ENCODE measurements at regions not wholly inside any gene's neighbourhood (a gene's known extent, or its start where the extent isn't known, plus 50 kb on each side); places are given as distances from the start of the nearest gene placed in this dataset.
"Not testable (repeated sequence)": the region's sequence is repeated elsewhere in the genome, so short reads cannot be mapped to it uniquely, and the experiment has no call there.

DNA sequence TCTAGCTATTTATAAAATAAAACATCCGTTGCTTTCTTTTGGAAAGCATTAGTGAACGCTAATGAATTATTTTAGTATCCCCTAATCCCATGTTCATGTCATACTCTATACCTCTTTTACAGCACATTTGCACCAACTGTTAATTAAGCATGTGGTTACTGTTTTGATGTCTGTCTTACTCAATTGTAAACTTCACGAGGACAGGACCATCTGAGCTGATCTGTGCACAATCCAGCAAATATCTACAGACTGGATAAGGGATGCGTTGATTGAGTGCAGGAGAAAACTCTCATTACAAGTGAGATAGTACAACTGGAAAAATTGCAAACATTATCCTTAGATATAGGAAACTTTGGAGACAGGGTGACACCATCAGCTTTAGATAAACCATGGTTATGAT lies 201.1 kb downstream of the PCDH20 start:
- no peak for FAIRE-seq

DNA sequence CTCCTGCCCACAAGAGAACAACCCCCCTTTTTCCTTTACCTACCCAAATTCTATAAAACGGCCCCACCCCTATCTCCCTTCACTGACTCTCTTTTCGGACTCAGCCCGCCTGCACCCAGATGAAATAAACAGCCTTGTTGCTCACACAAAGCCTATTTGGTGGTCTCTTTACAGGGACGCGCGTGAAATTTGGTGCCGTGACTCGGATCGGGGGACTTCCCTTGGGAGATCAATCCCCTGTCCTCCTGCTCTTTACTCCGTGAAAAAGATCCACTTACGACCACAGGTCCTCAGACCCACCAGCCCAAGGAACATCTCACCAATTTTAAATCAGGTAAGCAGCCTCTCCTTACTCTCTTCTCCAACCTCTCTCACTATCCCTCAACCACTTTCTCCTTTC lies 209.8 kb downstream of the PCDH20 start:
- not testable (repeated sequence) for FAIRE-seq

DNA sequence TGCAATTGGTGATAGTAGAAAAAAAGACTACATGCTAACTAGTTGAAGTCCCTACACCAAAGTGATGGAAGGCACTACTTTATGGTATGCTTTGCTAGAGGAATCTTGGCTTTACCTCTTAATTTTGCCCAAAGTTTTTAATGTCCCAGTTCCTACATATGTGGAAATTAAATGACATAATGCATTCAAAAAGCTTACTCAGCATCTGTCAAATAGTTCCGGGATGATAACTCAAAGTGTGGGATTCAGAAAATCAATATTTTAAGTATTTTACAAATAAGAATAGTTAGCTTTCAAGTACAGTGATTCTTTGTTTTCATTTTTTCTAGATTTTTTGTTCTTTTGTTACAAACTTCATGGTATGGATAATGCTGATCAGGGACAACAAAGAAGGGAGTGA lies 211.6 kb downstream of the PCDH20 start:
- FAIRE-seq, result no peak

DNA sequence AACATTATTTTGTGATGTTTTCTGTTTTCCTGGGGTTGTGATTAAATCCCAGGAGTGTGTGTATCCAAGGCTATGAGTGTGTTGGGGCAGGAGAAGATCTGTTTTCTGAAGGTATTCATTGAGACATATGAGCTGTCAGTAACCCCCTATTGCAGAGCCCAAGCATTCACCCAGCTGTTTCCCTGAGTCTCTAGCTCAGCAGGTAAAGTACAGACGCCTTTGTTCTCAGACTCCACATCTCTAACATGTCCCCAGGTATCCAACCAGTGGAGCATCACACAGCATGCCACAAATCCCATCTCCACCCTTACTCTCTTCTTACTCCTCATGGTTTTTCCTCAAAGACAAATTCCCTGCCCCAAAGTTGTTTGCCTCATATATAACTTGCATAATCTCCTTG lies 213.6 kb downstream of the PCDH20 start:
- no peak for FAIRE-seq

DNA sequence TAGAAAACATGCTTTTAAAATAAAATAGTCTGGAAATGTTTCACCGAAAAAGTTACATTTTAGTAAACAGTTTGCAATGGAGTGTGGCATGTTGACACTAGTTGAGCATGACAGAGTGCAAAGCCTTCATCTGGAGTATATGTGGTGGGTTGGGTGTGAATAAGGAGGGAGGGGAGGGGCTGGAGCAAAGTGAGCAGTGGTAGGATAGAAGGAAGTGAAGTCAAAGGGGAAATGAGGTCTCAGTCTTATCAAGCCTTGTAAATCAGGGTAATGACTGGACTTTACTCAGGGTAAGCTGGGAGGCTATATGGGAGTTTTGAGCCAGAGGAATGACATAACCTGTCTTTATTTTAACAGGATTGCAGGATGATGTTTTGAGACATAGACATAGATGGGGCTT lies 222.8 kb downstream of the PCDH20 start:
- no peak for FAIRE-seq

DNA sequence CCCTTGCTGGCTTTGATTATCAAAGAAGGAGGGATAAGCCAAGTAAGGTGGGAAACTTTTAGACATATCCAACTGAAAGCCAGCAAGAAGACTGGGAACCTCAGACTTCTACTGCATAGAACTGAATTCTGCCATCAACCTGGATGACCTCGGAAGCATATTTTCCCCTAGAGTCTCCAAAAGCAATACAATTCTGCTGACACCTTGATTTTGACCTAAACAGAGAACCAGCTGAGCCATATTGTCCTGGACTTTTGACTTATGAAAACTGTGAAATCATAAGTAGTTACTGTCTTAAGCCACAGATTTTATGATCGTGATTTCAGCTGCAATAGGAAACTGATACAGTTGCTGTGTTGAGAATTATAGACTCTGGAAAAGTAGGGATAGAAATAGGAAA lies 227.6 kb downstream of the PCDH20 start:
- FAIRE-seq, result no peak

DNA sequence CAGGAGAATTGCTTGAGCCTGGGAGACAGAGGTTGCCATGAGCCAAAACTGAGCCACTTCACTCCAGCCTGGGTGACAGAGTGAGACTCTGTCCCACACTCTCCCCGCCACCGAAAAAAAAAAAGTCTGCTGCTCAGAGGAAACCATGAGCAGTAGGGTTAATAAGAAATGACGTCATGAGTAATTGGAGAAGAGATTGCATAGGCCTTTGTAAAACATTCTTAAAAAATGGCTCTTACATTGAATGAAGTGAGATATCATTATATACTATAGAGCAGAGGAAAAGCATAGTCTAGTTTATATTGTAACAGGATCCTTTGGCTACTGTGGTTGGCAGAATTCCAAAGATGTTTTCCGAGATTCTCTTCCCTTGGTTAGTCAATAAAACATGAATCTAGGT lies 228.2 kb downstream of the PCDH20 start:
- FAIRE-seq, result no peak

DNA sequence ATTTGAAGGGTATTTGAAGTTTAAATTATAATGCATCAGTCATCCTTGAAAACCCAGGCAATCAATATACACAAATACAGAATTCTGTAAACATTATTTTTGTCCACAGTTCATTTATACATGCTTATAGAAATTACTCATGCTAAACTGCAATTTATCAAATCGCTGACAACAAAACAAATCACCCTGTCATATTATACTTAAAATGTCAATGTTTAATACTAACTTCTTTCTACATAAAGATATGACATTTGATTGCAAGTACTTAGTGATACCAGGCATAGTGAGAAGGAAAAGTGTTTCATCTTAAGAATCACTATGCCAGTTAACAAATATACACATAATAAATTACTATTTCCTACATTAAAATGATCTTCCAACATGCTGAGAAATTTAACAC lies 232.0 kb downstream of the PCDH20 start:
- FAIRE-seq, result no peak

DNA sequence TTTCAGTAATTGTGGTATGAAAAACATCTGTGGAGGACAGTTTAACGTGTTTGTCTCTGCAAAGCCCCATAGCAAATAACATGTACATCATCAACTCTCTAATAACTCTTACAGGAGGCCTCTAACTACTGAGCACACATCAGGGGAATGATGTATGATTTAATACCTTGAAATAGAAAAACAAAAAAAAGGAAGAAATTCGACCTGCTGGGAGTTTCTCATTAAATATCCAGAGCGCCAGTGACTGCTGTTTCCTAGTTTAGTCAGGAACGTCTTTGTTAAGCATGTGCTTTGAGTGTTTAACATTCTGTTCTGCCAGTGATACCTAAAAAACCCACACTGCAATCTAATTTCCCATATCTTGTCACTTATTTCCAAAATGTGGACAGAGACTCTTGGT lies 235.4 kb downstream of the PCDH20 start:
- no peak for FAIRE-seq

DNA sequence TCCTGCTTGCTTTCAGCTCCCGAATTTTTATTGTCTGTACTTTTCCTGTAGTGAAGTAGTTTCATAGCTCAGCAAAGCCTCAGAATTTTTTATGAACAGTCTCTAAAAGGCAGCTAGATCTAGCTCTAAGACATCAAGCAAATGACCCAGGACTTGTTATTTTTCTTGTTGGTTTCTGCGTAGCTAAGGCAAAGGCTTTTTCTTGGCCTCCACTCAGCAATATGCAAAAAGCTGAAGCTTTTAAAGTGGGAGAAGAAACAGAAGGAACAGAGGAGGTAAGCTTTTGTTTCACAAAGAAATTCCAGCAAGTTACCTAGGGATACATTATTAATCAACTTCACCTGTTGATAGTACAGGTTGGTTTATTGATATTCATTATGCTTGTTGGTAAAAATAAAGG lies 235.9 kb downstream of the PCDH20 start:
- FAIRE-seq, result no peak

DNA sequence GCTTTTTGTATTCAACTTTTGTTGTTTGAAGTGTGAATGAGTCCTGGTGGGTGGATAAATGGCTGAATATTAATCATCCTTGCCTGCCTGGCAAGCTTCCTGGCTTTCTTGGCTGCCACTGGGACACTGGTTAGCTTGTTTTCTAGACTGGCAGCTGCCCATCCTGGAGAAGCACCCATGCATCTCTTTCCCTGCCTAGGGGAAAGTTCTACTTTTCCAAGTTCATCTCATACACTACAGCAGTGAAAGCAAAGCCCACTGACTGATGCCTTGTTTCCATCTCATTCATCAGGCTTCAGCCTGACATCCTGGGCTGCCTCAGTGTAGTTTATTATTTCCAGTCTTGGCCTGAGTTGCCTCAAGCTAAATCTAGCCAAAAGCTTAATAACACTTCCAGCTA lies 244.8 kb downstream of the PCDH20 start:
- FAIRE-seq, result no peak

DNA sequence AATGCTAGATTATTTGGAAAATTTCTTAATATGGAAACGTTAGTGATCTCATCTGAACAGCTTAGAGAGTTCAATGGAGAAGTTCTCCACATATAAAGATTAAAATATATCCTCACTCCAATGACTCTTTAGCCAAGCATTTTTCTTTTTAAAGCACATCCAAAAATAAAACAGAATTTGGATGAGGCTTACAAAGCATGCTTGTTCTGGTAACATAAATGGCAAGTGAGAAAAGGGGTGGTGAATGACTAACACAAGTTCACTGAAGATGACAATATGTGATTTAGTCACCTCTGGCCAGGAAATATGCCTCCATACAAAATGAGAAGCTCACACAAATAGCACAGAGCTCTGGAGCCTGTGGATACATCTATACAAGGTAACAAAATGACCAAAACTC lies 253.0 kb downstream of the PCDH20 start:
- no peak for FAIRE-seq

DNA sequence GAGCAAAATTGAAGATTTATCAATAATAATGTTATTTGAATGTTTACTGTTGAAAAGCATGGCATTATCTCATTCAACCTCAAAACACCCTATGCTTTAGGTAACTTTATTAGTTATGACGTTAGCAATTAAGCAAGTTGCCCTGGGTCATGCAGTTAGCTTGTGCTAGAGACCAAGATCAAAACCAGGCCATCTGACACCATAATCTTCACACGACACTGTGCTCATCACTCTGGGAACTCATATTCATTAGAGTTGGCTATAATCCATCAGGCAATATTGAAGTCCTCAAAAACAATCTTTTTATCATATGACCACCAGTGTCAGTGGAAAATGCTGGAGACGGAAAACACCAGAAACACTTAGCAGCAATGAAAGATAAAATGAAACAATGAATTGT lies 253.5 kb downstream of the PCDH20 start:
- FAIRE-seq, result no peak

DNA sequence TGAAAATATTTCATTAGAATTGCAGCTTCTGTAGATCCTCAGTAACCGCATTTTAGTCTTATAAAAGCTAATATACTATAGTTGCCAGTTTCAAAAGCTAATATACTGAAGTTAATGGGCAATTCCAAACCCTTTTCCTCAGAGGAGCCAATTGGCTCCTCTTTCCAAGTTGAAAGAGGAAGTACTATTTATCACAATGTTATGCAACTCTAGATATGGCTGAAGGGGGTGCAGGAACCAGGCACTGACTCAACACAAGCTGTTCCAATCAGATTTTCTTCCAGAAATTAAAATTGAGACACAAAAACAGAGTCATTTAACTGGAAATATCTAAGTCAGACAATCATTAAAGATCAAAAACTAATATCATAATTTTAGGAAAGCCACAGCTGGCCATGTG lies 258.9 kb downstream of the PCDH20 start:
- no peak for FAIRE-seq

DNA sequence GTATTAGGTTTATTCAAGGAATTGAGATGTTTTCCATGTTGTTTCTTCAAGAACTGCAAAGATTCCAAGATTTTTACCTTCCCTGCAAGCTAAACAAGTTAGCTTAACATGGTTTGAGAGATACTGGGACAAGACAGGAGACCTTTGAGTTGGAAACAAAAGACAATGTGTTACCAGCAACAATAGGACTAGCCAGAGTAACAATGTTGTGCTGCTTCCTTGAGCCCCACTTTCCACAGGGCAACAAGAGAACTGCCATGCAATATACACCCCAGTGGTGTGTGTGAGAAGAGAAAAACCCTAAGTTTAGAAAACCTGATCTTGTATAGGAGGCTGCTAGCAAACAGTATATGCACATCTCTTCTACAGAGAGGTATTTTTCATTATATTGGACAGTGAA lies 264.6 kb downstream of the PCDH20 start:
- no peak for FAIRE-seq

DNA sequence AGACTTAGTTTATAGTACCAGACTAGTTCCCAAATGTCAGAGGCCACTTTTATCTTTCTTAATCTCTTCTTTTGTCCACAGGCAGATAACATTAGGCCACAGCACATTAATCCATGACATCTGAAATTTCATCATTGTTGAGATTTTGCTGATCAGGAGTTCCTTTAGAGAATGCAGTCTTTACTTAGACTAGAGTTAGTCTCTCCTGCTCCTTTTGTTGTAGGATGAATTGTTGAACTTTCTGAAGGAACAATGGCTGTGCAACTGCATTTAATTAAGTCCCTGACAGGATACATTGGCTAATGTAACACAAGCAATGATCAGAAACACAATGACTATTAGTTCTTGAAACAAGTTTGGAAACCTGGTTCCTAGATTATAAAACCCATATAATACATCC lies 266.3 kb downstream of the PCDH20 start:
- no peak for FAIRE-seq

DNA sequence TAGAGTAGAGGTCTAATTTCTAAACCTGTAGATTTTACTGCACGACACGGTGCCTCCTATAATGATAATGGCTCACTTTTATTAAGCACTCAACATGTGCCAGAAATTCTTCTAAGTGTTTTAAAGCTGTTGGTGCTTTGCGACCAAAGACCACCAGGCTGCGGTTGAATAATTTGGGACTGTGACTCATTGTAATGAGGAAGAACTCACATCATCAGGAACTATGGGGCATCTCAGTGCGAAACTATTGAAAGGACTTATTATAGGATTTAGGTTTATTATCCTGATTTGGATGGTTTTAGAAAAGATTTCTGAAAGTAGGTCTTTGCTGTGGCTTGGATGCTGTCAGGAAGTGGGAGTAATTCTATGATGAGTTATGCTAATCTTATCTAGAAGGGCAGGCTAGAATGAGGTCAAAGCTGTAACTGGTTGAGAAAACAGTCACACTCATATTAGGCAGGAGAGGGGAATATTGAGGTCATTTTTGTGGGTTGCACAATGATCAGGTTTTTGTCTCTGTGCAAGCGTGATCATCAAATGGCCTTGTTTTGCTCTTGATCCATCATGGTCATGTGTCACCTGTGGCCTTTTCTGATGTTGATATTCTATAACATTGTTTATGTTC lies 266.8 kb downstream of the PCDH20 start:
- FAIRE-seq, result no peak

DNA sequence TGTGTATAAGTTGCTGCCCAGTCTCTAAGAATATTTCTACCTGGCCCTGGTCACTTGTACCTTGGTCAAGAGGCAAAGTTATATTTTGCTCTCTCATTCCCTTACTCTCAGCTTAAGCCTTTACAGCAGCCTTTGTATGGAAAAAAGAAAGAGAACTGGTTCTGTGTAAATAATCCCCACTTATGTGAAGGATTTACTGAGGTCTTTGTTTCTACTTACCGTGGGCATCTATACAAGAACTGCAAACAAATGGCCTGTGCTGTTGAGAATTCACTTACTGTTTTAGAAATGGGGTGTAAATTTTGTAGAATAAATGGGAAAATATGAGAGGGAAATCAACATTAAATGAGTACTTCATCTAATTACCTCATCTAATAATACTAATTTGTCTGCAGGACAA lies 267.4 kb downstream of the PCDH20 start:
- no peak for FAIRE-seq

DNA sequence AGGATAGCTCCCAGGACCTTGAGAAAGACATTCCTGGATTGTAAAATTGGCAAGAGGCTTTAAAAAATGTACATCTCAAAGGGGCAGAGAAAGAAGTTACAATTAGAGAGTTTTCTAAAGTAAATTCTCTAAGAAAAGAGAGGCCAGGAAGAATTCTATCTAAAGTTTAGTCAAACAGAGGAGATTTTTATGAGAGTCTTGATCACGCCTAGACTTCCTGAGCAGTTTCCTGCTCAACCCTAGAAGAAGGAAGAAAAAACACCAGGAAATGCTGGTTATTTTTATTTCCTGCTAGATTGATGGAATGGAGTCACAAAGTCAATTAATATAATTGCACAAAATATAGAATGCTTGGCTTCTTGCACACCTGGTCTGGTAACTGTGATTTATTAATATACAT lies 269.1 kb downstream of the PCDH20 start:
- FAIRE-seq, result no peak

DNA sequence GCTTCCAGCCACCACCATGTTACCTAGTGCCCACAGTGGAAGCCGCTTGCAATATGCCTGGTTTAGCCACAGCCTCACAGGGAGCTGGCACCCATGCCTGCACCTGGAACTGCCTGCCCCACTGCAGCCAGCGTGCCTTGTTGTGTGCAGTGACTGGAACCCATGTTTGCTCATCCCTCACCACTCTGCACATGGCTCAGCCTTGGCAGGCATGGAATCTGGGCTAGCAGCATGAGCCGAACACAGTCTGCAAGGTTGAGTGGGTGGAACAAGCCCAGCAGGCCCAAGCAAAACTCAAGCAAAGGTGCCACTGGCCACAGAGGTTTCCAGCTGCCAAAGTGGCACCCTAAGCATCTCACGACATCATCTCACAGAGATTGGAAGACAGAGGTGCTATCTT lies 269.5 kb downstream of the PCDH20 start:
- FAIRE-seq, result no peak

DNA sequence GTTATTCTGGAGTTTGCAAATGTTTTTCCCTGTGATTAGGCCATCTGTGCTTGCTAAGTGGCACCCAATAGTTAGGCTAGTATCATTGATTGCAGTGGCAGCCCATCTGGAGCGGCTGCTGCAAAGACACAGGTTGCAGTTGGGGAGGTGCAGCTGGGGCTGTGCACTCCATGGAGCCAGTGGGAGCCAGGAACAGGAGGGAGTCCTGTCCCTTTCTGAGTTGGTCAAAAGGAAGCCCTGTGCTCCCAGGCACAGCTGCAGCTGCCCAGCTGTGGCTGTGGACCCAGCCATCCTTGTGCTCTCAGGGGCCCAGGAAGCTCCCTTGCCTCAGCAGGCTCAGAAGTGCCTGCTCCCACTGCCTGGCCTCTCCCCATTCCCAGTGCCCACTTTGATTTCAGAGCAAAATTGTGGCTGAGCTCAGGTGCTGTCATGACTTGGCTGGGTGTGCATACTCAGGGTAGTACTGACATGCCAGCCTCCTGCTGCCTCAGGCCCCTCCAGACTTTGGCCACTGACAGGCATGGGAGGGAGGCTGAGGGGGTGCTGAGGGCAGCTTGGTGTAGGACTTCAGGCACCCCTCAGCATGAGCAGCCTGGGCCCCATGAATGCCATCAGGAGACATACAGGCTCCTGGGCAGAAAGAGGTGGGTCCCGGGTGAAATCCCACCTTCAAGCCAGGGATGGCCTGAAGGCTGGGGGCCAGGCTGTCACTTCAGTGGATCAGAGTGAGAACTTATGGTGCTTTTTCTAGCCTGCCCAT lies 270.6 kb downstream of the PCDH20 start:
- FAIRE-seq, result no peak

DNA sequence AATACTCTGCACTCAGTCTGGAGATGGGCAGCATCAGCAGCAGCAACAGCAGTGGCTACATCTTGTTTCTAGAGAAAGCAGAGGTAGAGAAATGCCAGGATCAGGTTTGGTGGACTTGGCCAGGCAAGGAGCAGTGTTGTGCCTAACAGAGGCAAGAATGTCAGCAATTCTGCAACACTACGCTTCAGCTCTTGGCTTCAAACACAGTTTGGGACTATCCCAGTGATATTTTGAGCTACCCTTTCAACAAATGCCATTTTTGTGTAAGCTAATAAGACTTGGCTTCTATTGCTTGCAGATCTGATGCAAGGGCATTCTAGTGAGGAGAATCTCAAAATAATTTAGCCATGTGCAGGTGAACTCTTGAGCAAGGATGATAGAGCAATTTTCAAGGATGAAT lies 271.3 kb downstream of the PCDH20 start:
- no peak for FAIRE-seq

DNA sequence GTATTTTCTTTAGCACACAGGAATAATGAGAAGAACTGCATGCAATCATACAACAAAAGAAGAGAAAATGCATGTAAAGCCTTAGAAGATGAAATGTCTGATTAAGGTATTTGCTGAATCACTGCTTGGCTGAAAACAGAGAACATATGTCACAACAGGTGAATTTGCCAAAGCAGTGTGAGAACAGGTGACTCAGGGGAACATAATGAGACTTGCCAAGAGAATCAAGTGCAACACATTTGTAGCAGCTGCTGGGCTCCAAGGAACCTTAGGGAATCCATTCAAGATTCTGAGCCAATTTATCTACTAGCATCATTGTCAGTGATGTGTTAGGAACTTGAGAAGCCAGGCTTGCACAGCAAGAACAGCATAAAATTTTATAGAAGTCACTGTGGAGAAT lies 273.1 kb downstream of the PCDH20 start:
- FAIRE-seq, result no peak

DNA sequence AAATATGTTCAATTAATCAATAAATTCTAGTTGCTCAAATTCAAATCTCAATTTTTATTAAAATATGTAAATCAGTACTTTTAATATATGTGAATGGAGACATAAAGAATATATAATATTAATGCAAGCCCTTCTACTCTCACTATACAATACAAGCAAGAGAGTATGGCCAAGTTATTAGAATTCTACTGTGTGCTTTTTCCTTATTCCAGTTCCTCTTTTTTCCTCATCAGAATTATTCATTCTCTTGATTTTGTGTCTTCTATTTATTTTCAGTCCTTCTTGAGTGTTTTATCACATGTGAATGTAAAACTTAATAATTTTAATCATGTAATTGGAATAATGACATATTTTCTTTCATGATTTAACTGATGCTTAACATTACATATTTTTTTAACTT lies 276.8 kb downstream of the PCDH20 start:
- no peak for FAIRE-seq

DNA sequence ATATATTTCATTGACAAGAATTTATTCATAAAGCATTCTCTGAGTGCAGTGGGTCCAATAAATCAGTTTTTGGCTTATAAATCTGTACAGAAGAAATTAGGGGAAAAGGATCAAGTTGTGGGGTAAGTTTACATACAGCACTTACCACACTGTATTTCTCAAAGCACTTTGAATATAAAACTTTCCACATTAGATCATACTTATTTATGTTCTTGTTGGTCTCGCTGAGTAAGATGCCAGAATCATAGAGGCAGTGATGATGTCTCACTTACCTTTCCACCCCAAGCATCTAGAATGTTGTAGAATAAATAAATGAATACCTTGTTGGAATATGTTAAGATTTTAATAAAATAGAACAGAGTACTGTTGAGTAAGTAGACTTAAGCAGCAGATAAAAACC lies 279.1 kb downstream of the PCDH20 start:
- FAIRE-seq, result no peak

All from G401.6 (cell line).